Skeletal muscle tissue (tissue), 3 donors: ENCODE measurements at regions not wholly inside any gene's neighbourhood (a gene's known extent, or its start where the extent isn't known, plus 50 kb on each side); places are given as distances from the start of the nearest gene placed in this dataset.
"Not testable (repeated sequence)": the region's sequence is repeated elsewhere in the genome, so short reads cannot be mapped to it uniquely, and the experiment has no call there.

ENCODE experiments used
- H3K27ac ChIP-seq: one replicate; pipeline ENCODE4 v1.7.0; 2013; ENCODE audit warnings: mild to moderate bottlenecking, low read depth, low read length, inconsistent platforms
- H3K27me3 ChIP-seq, 3 donors: one replicate each; pipeline ENCODE4 v1.7.0; 2013; ENCODE audit warnings: low read length in 3 of 3; ENCODE audit not compliant: control insufficient read depth in 3 of 3, insufficient read depth in 3 of 3
- H3K36me3 ChIP-seq, 3 donors: one replicate each; pipeline ENCODE4 v1.7.0; 2013; ENCODE audit warnings: low read length in 3 of 3; ENCODE audit not compliant: control insufficient read depth in 3 of 3, insufficient read depth in 3 of 3
- H3K4me1 ChIP-seq, 3 donors: one replicate each; pipeline ENCODE4 v1.7.0; 2013; ENCODE audit warnings: low read length in 3 of 3, mild to moderate bottlenecking in 3 of 3; ENCODE audit not compliant: control insufficient read depth in 3 of 3, insufficient read depth in 3 of 3
- H3K4me3 ChIP-seq, 3 donors: one replicate each; pipeline ENCODE4 v1.7.0; 2013; ENCODE audit warnings: low read length in 3 of 3
- H3K9ac ChIP-seq, 3 donors: one replicate each; pipeline ENCODE4 v1.7.0; 2013; ENCODE audit warnings: low read length in 3 of 3, mild to moderate bottlenecking in 3 of 3, moderate library complexity in 2 of 3, low read depth in 1 of 3
- H3K9me3 ChIP-seq, 3 donors: one replicate each; pipeline ENCODE4 v1.7.0; 2013; ENCODE audit warnings: low read length in 3 of 3; ENCODE audit not compliant: control insufficient read depth in 3 of 3
- donor health status: Osteomylitis.

- Histone ChIP-seq H3K4me1 (peaks cover 42 to 71% (median 52%) of the 10 kb centered on the region in 3 donors), H3K27ac (peak overlapping the region; percentile 81), H3K9ac (peak overlapping the region; percentile 24 to 57 (median 56)), H3K4me3 (peak overlapping the region in 2 of 3 donors; percentile 5 to 35), H3K27me3 (no peaks in the 10 kb centered on the region), H3K36me3 (no peaks in the 10 kb centered on the region), H3K9me3 (no peaks in the 10 kb centered on the region)
Measured at GRCh38 chr1:9440763-9441194, 98.5 kb upstream of the SLC25A33 start.

- H3K27ac ChIP-seq, result peak overlapping the region; percentile 81
- H3K9ac ChIP-seq, result peak overlapping the region; percentile 56 to 65 (median 57)
- H3K36me3 ChIP-seq, result no peaks in the 10 kb centered on the region
- no peaks in the 10 kb centered on the region for H3K9me3 ChIP-seq
- H3K4me1 ChIP-seq, result peaks cover 42 to 70% (median 49%) of the 10 kb centered on the region in 3 donors
- H3K27me3 ChIP-seq, result no peaks in the 10 kb centered on the region
- peak overlapping the region; percentile 5 to 35 (median 30) for H3K4me3 ChIP-seq
Measured at GRCh38 chr1:9441451-9442133, 97.7 kb upstream of the SLC25A33 start.

- peaks cover 39 to 69% (median 48%) of the 10 kb centered on the region in 3 donors for H3K4me1 ChIP-seq
- H3K36me3 ChIP-seq, result no peaks in the 10 kb centered on the region
- H3K27ac ChIP-seq, result peak overlapping the region; percentile 81
- H3K4me3 ChIP-seq, result no peak overlapping the region
- no peaks in the 10 kb centered on the region for H3K27me3 ChIP-seq
- peak overlapping the region in 1 of 3 donors; percentile 8 for H3K9ac ChIP-seq
- H3K9me3 ChIP-seq, result no peaks in the 10 kb centered on the region
Measured at GRCh38 chr1:9442278-9442846, 96.9 kb upstream of the SLC25A33 start.

- H3K9ac ChIP-seq, result no peak overlapping the region
Measured at GRCh38 chr1:9442986-9443385, 96.3 kb upstream of the SLC25A33 start.

GRCh38 chr1:9443913-9444445, 95.3 kb upstream of the SLC25A33 start:
- H3K27ac ChIP-seq, result peak overlapping the region; percentile 81
- peaks cover 40 to 66% (median 44%) of the 10 kb centered on the region in 3 donors for H3K4me1 ChIP-seq
- peak overlapping the region in 1 of 3 donors; percentile 23 for H3K9ac ChIP-seq

More at GRCh38 chr1:9442986-9443385, 96.3 kb upstream of the SLC25A33 start:
- peaks cover 36 to 66% (median 43%) of the 10 kb centered on the region in 3 donors for H3K4me1 ChIP-seq
- H3K36me3 ChIP-seq, result no peaks in the 10 kb centered on the region
- H3K4me3 ChIP-seq, result no peak overlapping the region
- peak overlapping the region; percentile 81 for H3K27ac ChIP-seq
- H3K27me3 ChIP-seq, result no peaks in the 10 kb centered on the region
- no peaks in the 10 kb centered on the region for H3K9me3 ChIP-seq

GRCh38 chr1:9444532-9444931, 94.7 kb upstream of the SLC25A33 start:
- H3K4me1 ChIP-seq, result peaks cover 40 to 64% (median 43%) of the 10 kb centered on the region in 3 donors
- H3K36me3 ChIP-seq, result no peaks in the 10 kb centered on the region
- H3K9me3 ChIP-seq, result no peaks in the 10 kb centered on the region
- H3K27me3 ChIP-seq, result no peaks in the 10 kb centered on the region
- H3K4me3 ChIP-seq, result no peak overlapping the region
- no peak overlapping the region for H3K9ac ChIP-seq
- peak overlapping the region; percentile 81 for H3K27ac ChIP-seq

More at GRCh38 chr1:9443913-9444445, 95.3 kb upstream of the SLC25A33 start:
- H3K36me3 ChIP-seq, result no peaks in the 10 kb centered on the region
- no peaks in the 10 kb centered on the region for H3K9me3 ChIP-seq
- H3K4me3 ChIP-seq, result no peak overlapping the region
- H3K27me3 ChIP-seq, result no peaks in the 10 kb centered on the region

GRCh38 chr1:9445081-9445480, 94.2 kb upstream of the SLC25A33 start:
- not testable (repeated sequence) for H3K9me3 ChIP-seq, H3K27ac ChIP-seq, H3K27me3 ChIP-seq, H3K9ac ChIP-seq, H3K4me3 ChIP-seq, H3K36me3 ChIP-seq
- peaks cover 46 to 66% (median 48%) of the 10 kb centered on the region in 3 donors for H3K4me1 ChIP-seq

- Histone ChIP-seq H3K4me1 (peaks cover 32 to 63% (median 34%) of the 10 kb centered on the region in 3 donors), H3K27me3 (no peaks in the 10 kb centered on the region), H3K36me3 (no peaks in the 10 kb centered on the region), H3K27ac (no peak overlapping the region), H3K4me3 (no peak overlapping the region), H3K9me3 (no peaks in the 10 kb centered on the region), H3K9ac (no peak overlapping the region)
Measured at GRCh38 chr1:9447215-9447960, 91.9 kb upstream of the SLC25A33 start.

GRCh38 chr1:9448132-9449109, 90.8 kb upstream of the SLC25A33 start:
- H3K4me3 ChIP-seq, result peak overlapping the region; percentile 25 to 35 (median 31)
- no peaks in the 10 kb centered on the region for H3K36me3 ChIP-seq
- H3K9me3 ChIP-seq, result no peaks in the 10 kb centered on the region
- H3K27me3 ChIP-seq, result peaks cover 0 to 1% (median 0%) of the 10 kb centered on the region in 3 donors
- H3K4me1 ChIP-seq, result peaks cover 35 to 65% (median 37%) of the 10 kb centered on the region in 3 donors
- peak overlapping the region in 2 of 3 donors; percentile 8 to 70 for H3K9ac ChIP-seq
- H3K27ac ChIP-seq, result peak overlapping the region; percentile 81
